K562 (cell line): ENCODE measurements at regions not wholly inside any gene's neighbourhood (a gene's known extent, or its start where the extent isn't known, plus 50 kb on each side); places are given as distances from the start of the nearest gene placed in this dataset.
A peak's percentile ranks its signal among the peaks of the same experiment; 100 is the strongest.

Source experiments
- BRCA1 ChIP-seq, 2 experiments: fragments of 450-650 bp in 1 of 2; sonication (generic) in 1 of 2; formaldehyde crosslinking in 1 of 2; IDR thresholded peaks; 2 replicates each; pipeline versions ENCODE4 v1.5.0 to v1.6.1; 2017 to 2020; ENCODE audit warnings: mild to moderate bottlenecking in 1 of 2, missing genetic modification reagents in 1 of 2
- CBX1 ChIP-seq: sonication (generic); IDR thresholded peaks from 2 replicates; pipeline ENCODE4 v1.6.1; 2016; ENCODE audit warnings: antibody characterized with exemption, low read depth, mild to moderate bottlenecking
- CCNT2 ChIP-seq: IDR thresholded peaks from 2 replicates; pipeline ENCODE4 v1.6.1; 2011; ENCODE audit warnings: borderline replicate concordance, low read depth, mild to moderate bottlenecking, moderate library complexity, mixed read lengths, low read length; ENCODE audit not compliant: insufficient read length; ENCODE audit errors: extremely low read depth
- FOS ChIP-seq: IDR thresholded peaks from 3 replicates; pipeline ENCODE4 v1.6.1; 2011; ENCODE audit not compliant: insufficient read length; ENCODE audit errors: extremely low read depth
- HDAC2 ChIP-seq: fragments of 450-650 bp; IDR thresholded peaks from 2 replicates; pipeline ENCODE4 v1.6.1; 2016; ENCODE audit warnings: mild to moderate bottlenecking
- HIVEP1 ChIP-seq: fragments of 250-450 bp; sonication (Bioruptor Pico); IDR thresholded peaks from 2 replicates; pipeline ENCODE4 v1.4.0; 2020; ENCODE audit warnings: mild to moderate bottlenecking
- HMG20A ChIP-seq: fragments of 450-650 bp; formaldehyde crosslinking; conservative IDR thresholded peaks from 2 replicates; pipeline ENCODE4 v1.4.0; 2020; ENCODE audit warnings: mild to moderate bottlenecking, mixed read lengths
- JUND ChIP-seq, 2 experiments: IDR thresholded peaks; 2 replicates in 1 of 2; 3 replicates in 1 of 2; pipeline ENCODE4 v1.6.1; 2011; ENCODE audit warnings: borderline replicate concordance in 2 of 2, low read depth in 2 of 2, low read length in 2 of 2, improper control_type of control experiment in 1 of 2, missing biosample characterization in 1 of 2, missing genetic modification characterization in 1 of 2, missing genetic modification reagents in 1 of 2
- MAZ ChIP-seq, 2 experiments: fragments of 450-650 bp in 1 of 2; sonication (generic) in 1 of 2; formaldehyde crosslinking; IDR thresholded peaks in 1 of 2; conservative IDR thresholded peaks in 1 of 2; 2 replicates each; pipeline versions ENCODE4 v1.4.0 to v1.5.0; 2020; ENCODE audit warnings: mild to moderate bottlenecking in 1 of 2, missing genetic modification reagents in 1 of 2
- NR3C1 ChIP-seq: sonication (generic); formaldehyde crosslinking; IDR thresholded peaks from 2 replicates; pipeline ENCODE4 v1.8.1; 2022; ENCODE audit warnings: missing genetic modification reagents
- PTTG1 ChIP-seq: fragments of 450-650 bp; IDR thresholded peaks from 2 replicates; pipeline ENCODE4 v1.6.1; 2016; ENCODE audit warnings: low read depth, mild to moderate bottlenecking, missing genetic modification characterization, missing compliant biosample characterization
- TAL1 ChIP-seq: fragments of 450-650 bp; IDR thresholded peaks from 2 replicates; pipeline ENCODE4 v1.6.1; 2016; ENCODE audit warnings: mild to moderate bottlenecking
- TBL1XR1 ChIP-seq, 2 experiments: IDR thresholded peaks; 2 replicates each; pipeline ENCODE4 v1.6.1; 2012; ENCODE audit warnings: improper control_type of control experiment in 2 of 2, low read length in 2 of 2, mild to moderate bottlenecking in 1 of 2
- TFAM ChIP-seq: fragments of 250-450 bp; sonication (Bioruptor Pico); conservative IDR thresholded peaks from 2 replicates; pipeline ENCODE4 v1.5.0; 2021; ENCODE audit warnings: mild to moderate bottlenecking, moderate library complexity
- ZNF583 ChIP-seq: fragments of 250-450 bp; sonication (Bioruptor Pico); IDR thresholded peaks from 2 replicates; pipeline ENCODE4 v1.4.0; 2020
- TF ChIP-seq, protein P1 (sequence below): fragments of 450-650 bp; IDR thresholded peaks from 2 replicates; pipeline ENCODE4 v1.6.1; 2016; ENCODE audit warnings: mild to moderate bottlenecking
- TF ChIP-seq, protein P2 (sequence below): fragments of 250-450 bp; sonication (Bioruptor Pico); IDR thresholded peaks from 2 replicates; pipeline ENCODE4 v1.9.0; 2021; ENCODE audit warnings: mild to moderate bottlenecking
- TF ChIP-seq, protein P3 (sequence below): fragments of 450-650 bp; conservative IDR thresholded peaks from 2 replicates; pipeline ENCODE4 v1.6.1; 2016; ENCODE audit warnings: missing genetic modification characterization, low read depth, mild to moderate bottlenecking, missing compliant biosample characterization, moderate library complexity
- TF ChIP-seq, protein P4 (sequence below): IDR thresholded peaks from 2 replicates; pipeline ENCODE4 v1.6.1; 2014; ENCODE audit warnings: antibody characterized with exemption
- TF ChIP-seq, protein P5 (sequence below): fragments of 250-450 bp; sonication (Bioruptor Pico); IDR thresholded peaks from 2 replicates; pipeline ENCODE4 v1.4.0; 2020; ENCODE audit warnings: mild to moderate bottlenecking, moderate library complexity

DNA sequence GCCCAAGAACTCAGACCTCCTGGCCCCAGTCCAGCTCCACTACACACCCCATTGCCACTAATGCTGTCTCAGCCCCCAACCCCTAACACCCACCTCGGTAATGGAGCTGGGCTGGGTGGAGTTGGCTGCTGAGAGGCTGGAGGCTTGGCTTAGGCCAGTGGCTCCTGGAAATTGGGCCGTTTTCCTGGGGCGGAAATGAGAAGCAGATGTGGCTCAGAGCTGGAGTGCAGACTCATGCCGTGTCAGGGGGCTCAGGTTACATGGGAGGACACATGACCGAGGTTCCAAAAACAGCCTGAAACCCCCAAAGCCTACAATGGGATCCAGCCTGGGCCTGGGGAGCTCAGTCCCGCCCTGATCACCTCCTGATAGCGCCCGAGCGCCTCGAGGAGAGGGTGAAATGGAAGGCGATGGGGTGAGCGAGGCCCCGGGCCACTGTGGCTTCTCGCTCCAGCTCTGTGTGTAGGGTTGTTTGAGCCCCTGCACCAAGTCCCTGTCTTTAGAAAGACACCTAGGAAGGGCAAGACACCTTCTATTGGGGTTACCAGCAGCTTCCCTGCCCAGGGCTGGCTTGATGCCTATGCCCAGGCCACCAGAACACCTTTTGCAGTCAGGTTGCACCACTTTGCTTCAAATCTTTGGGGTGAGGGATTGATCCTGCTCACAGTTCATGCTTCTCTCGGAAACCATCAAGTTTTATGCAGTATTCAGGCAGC, 175.7 kb upstream of the HAAO start (continued):
- TF ChIP-seq CCNT2: peak; percentile 80
- peak in 1 of 2 experiments; percentile 55; a peak in 2 of 4 replicates for TF ChIP-seq MAZ (CRISPR knock-in tag; conservative IDR thresholded peaks at IDR 0.05 in 1 of 2, IDR thresholded peaks at IDR 0.05 in 1 of 2)
- TF ChIP-seq TFAM (CRISPR knock-in tag): no peak
- TF ChIP-seq BRCA1 (IDR thresholded peaks at IDR 0.05): no peak
- TF ChIP-seq BRCA1 (CRISPR knock-in tag; IDR thresholded peaks at IDR 0.05): no peak
- TF ChIP-seq JUND (IDR thresholded peaks at IDR 0.05; ENCODE audit: borderline replicate concordance, low read depth, low read length): peak; percentile 64; the same call in 1 of the 2 replicates
- peak; percentile 72; the same call in 2 of the 3 replicates for TF ChIP-seq JUND (tag; IDR thresholded peaks at IDR 0.05; ENCODE audit: borderline replicate concordance, low read depth, low read length)
- TF ChIP-seq, protein P1, sequence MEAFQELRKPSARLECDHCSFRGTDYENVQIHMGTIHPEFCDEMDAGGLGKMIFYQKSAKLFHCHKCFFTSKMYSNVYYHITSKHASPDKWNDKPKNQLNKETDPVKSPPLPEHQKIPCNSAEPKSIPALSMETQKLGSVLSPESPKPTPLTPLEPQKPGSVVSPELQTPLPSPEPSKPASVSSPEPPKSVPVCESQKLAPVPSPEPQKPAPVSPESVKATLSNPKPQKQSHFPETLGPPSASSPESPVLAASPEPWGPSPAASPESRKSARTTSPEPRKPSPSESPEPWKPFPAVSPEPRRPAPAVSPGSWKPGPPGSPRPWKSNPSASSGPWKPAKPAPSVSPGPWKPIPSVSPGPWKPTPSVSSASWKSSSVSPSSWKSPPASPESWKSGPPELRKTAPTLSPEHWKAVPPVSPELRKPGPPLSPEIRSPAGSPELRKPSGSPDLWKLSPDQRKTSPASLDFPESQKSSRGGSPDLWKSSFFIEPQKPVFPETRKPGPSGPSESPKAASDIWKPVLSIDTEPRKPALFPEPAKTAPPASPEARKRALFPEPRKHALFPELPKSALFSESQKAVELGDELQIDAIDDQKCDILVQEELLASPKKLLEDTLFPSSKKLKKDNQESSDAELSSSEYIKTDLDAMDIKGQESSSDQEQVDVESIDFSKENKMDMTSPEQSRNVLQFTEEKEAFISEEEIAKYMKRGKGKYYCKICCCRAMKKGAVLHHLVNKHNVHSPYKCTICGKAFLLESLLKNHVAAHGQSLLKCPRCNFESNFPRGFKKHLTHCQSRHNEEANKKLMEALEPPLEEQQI: no peak
- TF ChIP-seq, protein P2, sequence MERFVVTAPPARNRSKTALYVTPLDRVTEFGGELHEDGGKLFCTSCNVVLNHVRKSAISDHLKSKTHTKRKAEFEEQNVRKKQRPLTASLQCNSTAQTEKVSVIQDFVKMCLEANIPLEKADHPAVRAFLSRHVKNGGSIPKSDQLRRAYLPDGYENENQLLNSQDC (CRISPR knock-in tag): no peak
- TF ChIP-seq, protein P3, sequence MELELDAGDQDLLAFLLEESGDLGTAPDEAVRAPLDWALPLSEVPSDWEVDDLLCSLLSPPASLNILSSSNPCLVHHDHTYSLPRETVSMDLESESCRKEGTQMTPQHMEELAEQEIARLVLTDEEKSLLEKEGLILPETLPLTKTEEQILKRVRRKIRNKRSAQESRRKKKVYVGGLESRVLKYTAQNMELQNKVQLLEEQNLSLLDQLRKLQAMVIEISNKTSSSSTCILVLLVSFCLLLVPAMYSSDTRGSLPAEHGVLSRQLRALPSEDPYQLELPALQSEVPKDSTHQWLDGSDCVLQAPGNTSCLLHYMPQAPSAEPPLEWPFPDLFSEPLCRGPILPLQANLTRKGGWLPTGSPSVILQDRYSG (tag): peak; percentile 40; the same call in 1 of the 2 replicates
- peak; percentile 15; the same call in 1 of the 2 replicates for TF ChIP-seq TAL1
- TF ChIP-seq, protein P4, sequence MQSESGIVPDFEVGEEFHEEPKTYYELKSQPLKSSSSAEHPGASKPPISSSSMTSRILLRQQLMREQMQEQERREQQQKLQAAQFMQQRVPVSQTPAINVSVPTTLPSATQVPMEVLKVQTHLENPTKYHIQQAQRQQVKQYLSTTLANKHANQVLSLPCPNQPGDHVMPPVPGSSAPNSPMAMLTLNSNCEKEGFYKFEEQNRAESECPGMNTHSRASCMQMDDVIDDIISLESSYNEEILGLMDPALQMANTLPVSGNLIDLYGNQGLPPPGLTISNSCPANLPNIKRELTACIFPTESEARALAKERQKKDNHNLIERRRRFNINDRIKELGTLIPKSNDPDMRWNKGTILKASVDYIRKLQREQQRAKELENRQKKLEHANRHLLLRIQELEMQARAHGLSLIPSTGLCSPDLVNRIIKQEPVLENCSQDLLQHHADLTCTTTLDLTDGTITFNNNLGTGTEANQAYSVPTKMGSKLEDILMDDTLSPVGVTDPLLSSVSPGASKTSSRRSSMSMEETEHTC: 0 out of 2 replicates have a peak, but pooled peaks have one; percentile 30
- no peak for TF ChIP-seq CBX1
- TF ChIP-seq, protein P5, sequence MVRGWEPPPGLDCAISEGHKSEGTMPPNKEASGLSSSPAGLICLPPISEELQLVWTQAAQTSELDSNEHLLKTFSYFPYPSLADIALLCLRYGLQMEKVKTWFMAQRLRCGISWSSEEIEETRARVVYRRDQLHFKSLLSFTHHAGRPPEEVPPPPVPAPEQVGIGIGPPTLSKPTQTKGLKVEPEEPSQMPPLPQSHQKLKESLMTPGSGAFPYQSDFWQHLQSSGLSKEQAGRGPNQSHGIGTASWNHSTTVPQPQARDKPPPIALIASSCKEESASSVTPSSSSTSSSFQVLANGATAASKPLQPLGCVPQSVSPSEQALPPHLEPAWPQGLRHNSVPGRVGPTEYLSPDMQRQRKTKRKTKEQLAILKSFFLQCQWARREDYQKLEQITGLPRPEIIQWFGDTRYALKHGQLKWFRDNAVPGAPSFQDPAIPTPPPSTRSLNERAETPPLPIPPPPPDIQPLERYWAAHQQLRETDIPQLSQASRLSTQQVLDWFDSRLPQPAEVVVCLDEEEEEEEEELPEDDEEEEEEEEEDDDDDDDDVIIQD: 0 out of 2 replicates have a peak, but pooled peaks have one; percentile 34
- no peak for TF ChIP-seq HMG20A
- TF ChIP-seq HIVEP1: peak; percentile 78; the same call in 1 of the 2 replicates
- TF ChIP-seq ZNF583 (CRISPR knock-in tag): 0 out of 2 replicates have a peak, but pooled peaks have one; percentile 53
- TF ChIP-seq TBL1XR1 (IDR thresholded peaks at IDR 0.05; ENCODE audit: low read length in 2 of 2): 0 out of 4 replicates have a peak, but pooled peaks of 1 of the 2 experiments have one; percentile 9
- no peak for TF ChIP-seq PTTG1 (tag)
- peak; percentile 72; the same call in 1 of the 2 replicates for TF ChIP-seq HDAC2
- TF ChIP-seq NR3C1 (CRISPR knock-in tag): no peak
- TF ChIP-seq FOS: no peak
